CD4-positive, alpha-beta memory T cell (primary cell): ENCODE measurements at regions not wholly inside any gene's neighbourhood (a gene's known extent, or its start where the extent isn't known, plus 50 kb on each side); places are given as distances from the start of the nearest gene placed in this dataset.

ENCODE experiments used
- CTCF ChIA-PET: fragments of 350-600 bp; sonication (Branson Sonifier 250); formaldehyde crosslinking; loops from one replicate; lab custom pipeline; 2021; ENCODE audit warnings: inconsistent platforms; ENCODE audit not compliant: partially characterized antibody; lab: Charles Lee
- POLR2A ChIA-PET: fragments of 350-600 bp; sonication (Branson Sonifier 250); formaldehyde crosslinking; loops from one replicate; lab custom pipeline; 2021; ENCODE audit not compliant: partially characterized antibody; lab: Charles Lee
- DNase-seq, 5 donors: peaks; one replicate each; pipeline versions ENCODE4 v3.0.0 to v3.0.0-alpha.2; 2020 to 2022; ENCODE audit warnings: mixed read lengths in 1 of 5
- H3K27ac ChIP-seq: one replicate; pipeline ENCODE4 v1.7.0; 2013; ENCODE audit warnings: low read depth, low read length
- H3K27me3 ChIP-seq: 2 replicates; pipeline ENCODE4 v1.7.0; 2013; ENCODE audit warnings: mild to moderate bottlenecking, low read length, moderate library complexity; ENCODE audit not compliant: insufficient read depth
- H3K36me3 ChIP-seq: 2 replicates; pipeline ENCODE4 v1.7.0; 2013; ENCODE audit warnings: mild to moderate bottlenecking, low read length, moderate library complexity; ENCODE audit not compliant: insufficient read depth
- H3K4me1 ChIP-seq: 2 replicates; pipeline ENCODE4 v1.7.0; 2013; ENCODE audit warnings: mild to moderate bottlenecking, low read length, moderate library complexity; ENCODE audit not compliant: insufficient read depth
- H3K4me3 ChIP-seq, 2 donors: one replicate each; pipeline ENCODE4 v1.7.0; 2013; ENCODE audit warnings: low read length in 2 of 2, mild to moderate bottlenecking in 1 of 2
- H3K9me3 ChIP-seq, 2 donors: one replicate each; pipeline ENCODE4 v1.7.0; 2013; ENCODE audit warnings: low read length in 2 of 2, control low read depth in 1 of 2; ENCODE audit not compliant: control insufficient read depth in 1 of 2
- H3K27ac Mint-ChIP-seq, 7 donors: one replicate each; pipeline ENCODE4 v1.8.0; 2020 to 2021; ENCODE audit warnings: mixed read lengths in 7 of 7, mild to moderate bottlenecking in 6 of 7, inconsistent platforms in 3 of 7, moderate library complexity in 3 of 7
- H3K27me3 Mint-ChIP-seq, 2 donors: one replicate each; pipeline ENCODE4 v1.8.0; 2020 to 2021; ENCODE audit warnings: mixed read lengths in 2 of 2
- H3K36me3 Mint-ChIP-seq, 2 donors: one replicate each; pipeline ENCODE4 v1.8.0; 2020 to 2021; ENCODE audit warnings: mixed read lengths in 2 of 2, inconsistent platforms in 1 of 2, mild to moderate bottlenecking in 1 of 2
- H3K4me1 Mint-ChIP-seq, 4 donors: one replicate each; pipeline ENCODE4 v1.8.0; 2020 to 2021; ENCODE audit warnings: mixed read lengths in 4 of 4, mild to moderate bottlenecking in 1 of 4
- H3K4me3 Mint-ChIP-seq, 8 donors: one replicate each; pipeline ENCODE4 v1.8.0; 2020 to 2021; ENCODE audit warnings: mixed read lengths in 8 of 8, mild to moderate bottlenecking in 7 of 8, moderate library complexity in 6 of 8, inconsistent platforms in 3 of 8
- H3K9me3 Mint-ChIP-seq, 8 donors: one replicate each; pipeline ENCODE4 v1.8.0; 2020 to 2021; ENCODE audit warnings: mixed read lengths in 8 of 8, mild to moderate bottlenecking in 5 of 8, inconsistent platforms in 3 of 8, moderate library complexity in 1 of 8
- intact Hi-C: fragments of 100-400 bp; cut with micrococcal nuclease; formaldehyde crosslinking; loops from one replicate; pipeline ENCODE4 v1.15.1; 2023

DNA sequence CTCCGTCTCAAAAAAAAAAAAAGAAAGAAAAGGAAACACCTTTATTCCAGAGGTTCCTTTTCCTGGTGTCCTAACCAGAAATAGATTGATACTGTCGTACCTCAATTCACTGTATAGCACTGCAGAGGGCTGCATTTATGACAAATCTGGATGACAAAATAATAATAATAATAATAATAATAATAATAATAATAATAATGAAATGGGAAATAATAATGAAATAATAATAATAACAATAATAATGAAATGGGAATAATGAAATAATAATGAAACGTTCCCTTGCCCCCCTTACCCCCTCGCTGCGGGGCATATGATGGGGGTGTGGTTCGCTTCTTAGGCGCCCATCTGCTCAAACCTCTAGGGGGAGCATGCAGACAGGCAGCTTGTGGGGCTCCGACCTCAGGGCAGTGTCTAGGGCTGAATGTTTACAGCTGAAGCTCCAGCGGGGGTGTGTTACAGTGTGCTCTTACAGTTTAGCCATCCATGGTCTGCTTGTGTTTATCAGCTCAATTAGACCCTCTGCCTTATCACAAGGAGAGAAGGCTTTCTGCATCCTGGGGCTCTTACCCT lies 1088.3 kb upstream of the SEL1L start:
- no peak for DNase-seq
- Mint-ChIP-seq H3K27ac (no peak overlapping the region), H3K27me3 (no peaks in the 10 kb centered on the region), H3K4me1 (no peaks in the 10 kb centered on the region), H3K9me3 (peaks cover 3 to 20% (median 10%) of the 10 kb centered on the region in 8 donors), H3K4me3 (no peak overlapping the region), H3K36me3 (peaks cover 0 to 1% of the 10 kb centered on the region in 2 donors)
- Histone ChIP-seq H3K9me3 (peaks cover 0 to 3% of the 10 kb centered on the region in 2 donors), H3K36me3 (no peaks in the 10 kb centered on the region), H3K27me3 (no peaks in the 10 kb centered on the region), H3K4me1 (no peaks in the 10 kb centered on the region), H3K4me3 (no peak overlapping the region), H3K27ac (no peak overlapping the region)
- POLR2A ChIA-PET, result no interaction called here
- intact Hi-C loops, result no loop called here
- CTCF ChIA-PET, result no interaction called here

DNA sequence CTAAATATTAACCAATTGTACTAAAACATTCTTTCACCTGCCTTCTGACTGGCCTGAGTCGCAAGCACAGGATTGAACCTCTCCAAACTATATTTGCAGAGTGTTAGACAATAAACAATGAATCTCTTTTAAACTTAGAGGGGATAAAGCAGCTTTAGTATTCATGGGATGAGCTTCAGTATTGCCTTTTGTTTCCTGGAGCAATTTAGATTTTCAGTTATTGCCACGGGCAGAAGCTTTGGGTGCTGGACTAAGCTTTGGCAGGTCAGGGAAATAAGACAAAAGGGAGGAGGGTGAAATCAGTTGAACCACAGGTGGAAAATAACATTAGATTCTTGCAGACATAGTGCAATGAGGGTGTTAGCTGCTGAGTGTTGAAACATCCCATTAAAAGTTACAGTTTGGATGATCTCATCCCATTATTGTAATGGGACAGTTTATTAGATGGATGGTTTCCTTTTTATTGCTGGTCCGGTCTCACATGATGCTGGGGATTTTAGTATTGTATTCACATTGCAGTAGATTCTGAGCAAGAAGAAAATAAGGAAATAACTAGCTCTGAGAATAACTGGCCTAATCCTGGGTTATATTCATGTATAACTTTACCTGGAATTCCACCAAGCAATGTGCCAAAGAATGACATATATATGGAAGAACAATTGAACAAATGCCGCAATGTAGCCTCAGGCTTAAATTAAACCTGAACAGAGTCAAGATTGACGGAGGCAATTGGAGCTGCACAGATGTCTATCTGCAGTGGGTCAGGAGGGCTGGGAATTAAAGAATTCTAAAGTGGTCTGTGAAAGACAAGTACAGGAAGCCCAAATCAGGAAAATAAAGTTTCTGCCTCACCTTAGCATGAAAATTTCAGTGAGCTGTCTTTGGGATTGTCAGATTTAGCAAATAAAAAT lies 1092.8 kb upstream of the SEL1L start:
- no peaks in the 10 kb centered on the region for H3K36me3 ChIP-seq
- no peak overlapping the region for H3K27ac ChIP-seq
- intact Hi-C loops, result no loop called here
- H3K4me3 ChIP-seq, result no peak overlapping the region
- peaks cover 0 to 3% of the 10 kb centered on the region in 2 donors for H3K9me3 ChIP-seq
- CTCF ChIA-PET, result interaction anchor here (0.9 kb wide), 1 partner anchor 10 kb away, joined by 3 read pairs; no protein-coding TSS in a partner anchor
- no peaks in the 10 kb centered on the region for H3K4me1 Mint-ChIP-seq
- H3K27ac Mint-ChIP-seq, result no peak overlapping the region
- H3K27me3 ChIP-seq, result no peaks in the 10 kb centered on the region
- H3K9me3 Mint-ChIP-seq, result peaks cover 5 to 32% (median 20%) of the 10 kb centered on the region in 8 donors
- H3K36me3 Mint-ChIP-seq, result peaks cover 0 to 1% of the 10 kb centered on the region in 2 donors
- H3K4me1 ChIP-seq, result no peaks in the 10 kb centered on the region
- POLR2A ChIA-PET, result no interaction called here
- no peaks in the 10 kb centered on the region for H3K27me3 Mint-ChIP-seq
- no peak overlapping the region for H3K4me3 Mint-ChIP-seq
- no peak for DNase-seq

DNA sequence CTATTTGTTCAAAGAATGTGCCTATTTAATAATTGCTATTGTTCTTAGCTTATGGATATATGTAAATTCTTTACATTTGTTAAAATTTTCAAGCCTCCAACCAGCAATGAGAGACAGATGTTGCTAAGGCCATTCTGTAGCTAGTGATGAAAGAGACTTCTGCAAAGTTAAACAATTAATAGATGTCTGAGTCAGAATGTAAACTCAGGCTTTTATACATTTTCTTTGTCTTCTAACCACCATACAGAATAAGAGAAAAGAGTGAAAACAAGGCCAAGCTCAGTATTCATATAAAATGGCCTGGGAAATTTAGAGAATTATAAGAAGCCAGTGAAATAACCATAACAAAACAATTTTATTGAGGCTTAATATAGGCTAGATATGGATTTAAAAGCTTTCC lies 1102.3 kb upstream of the SEL1L start:
- POLR2A ChIA-PET, result no interaction called here
- no peaks in the 10 kb centered on the region for H3K9me3 ChIP-seq
- Mint-ChIP-seq H3K27me3 (no peaks in the 10 kb centered on the region), H3K9me3 (peaks cover 1 to 41% (median 15%) of the 10 kb centered on the region in 8 donors), H3K27ac (no peak overlapping the region), H3K36me3 (no peaks in the 10 kb centered on the region), H3K4me1 (no peaks in the 10 kb centered on the region), H3K4me3 (no peak overlapping the region)
- intact Hi-C loops, result no loop called here
- H3K27ac ChIP-seq, result no peak overlapping the region
- H3K4me1 ChIP-seq, result no peaks in the 10 kb centered on the region
- no peak overlapping the region for H3K4me3 ChIP-seq
- no peaks in the 10 kb centered on the region for H3K36me3 ChIP-seq
- no peaks in the 10 kb centered on the region for H3K27me3 ChIP-seq
- DNase-seq, result no peak
- CTCF ChIA-PET, result interaction anchor here (1.4 kb wide), 1 partner anchor 10 kb away, joined by 3 read pairs; no protein-coding TSS in a partner anchor

DNA sequence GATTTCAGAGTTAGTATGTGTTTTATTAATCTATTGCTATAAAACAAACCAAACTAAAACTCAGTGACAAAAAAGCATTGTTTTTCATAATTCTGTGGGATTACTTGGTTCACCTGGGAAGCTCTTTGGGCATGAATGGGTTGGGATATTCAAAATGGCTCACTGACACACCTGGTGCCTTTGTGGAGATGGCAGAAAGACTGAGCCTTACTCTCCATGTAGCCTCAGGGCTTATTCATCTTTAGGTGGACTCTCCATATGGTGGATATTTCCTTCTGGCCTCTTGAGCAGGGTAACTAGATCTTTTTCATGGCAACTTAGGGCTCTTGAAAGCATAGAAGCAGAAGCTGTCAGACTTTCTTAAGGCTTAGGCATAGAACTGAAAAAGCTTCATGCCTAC lies 1102.8 kb upstream of the SEL1L start:
- no peak overlapping the region for H3K4me3 ChIP-seq
- no peaks in the 10 kb centered on the region for H3K27me3 Mint-ChIP-seq
- no peak overlapping the region for H3K27ac Mint-ChIP-seq
- H3K4me3 Mint-ChIP-seq, result no peak overlapping the region
- H3K9me3 Mint-ChIP-seq, result peaks cover 0 to 36% (median 14%) of the 10 kb centered on the region in 8 donors
- ChIA-PET POLR2A (no interaction called here), CTCF (interaction anchor here (1.4 kb wide), 1 partner anchor 11 kb away, joined by 3 read pairs; no protein-coding TSS in a partner anchor)
- no peaks in the 10 kb centered on the region for H3K4me1 ChIP-seq
- no peaks in the 10 kb centered on the region for H3K36me3 Mint-ChIP-seq
- intact Hi-C loops, result no loop called here
- H3K4me1 Mint-ChIP-seq, result no peaks in the 10 kb centered on the region
- no peaks in the 10 kb centered on the region for H3K9me3 ChIP-seq
- H3K27ac ChIP-seq, result no peak overlapping the region
- no peak for DNase-seq
- no peaks in the 10 kb centered on the region for H3K36me3 ChIP-seq
- no peaks in the 10 kb centered on the region for H3K27me3 ChIP-seq

DNA sequence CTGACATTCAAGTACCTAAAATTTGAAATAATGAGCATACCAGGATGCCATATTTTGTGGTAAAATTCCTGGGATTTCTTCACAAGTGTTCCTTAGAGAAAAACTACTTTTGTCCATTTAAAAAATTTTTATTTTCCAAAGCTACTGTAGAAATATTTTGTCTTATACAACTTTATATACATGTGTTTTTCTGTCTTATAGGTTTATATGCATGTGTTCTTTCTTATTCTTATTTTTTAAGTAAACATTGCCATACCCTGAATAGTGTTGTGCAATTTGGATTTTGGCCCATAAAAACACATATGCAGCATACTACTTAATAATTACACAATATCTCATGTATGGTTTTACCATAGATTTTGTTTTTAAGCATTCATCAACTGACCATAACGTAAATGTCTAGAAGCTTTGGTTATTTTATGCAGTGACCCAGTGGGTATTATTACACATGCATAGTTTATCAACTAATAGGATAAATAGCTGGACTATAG lies 1107.4 kb upstream of the SEL1L start:
- Mint-ChIP-seq H3K4me1 (no peaks in the 10 kb centered on the region), H3K36me3 (no peaks in the 10 kb centered on the region), H3K27ac (no peak overlapping the region), H3K27me3 (no peaks in the 10 kb centered on the region), H3K9me3 (peaks cover 0 to 22% (median 8%) of the 10 kb centered on the region in 8 donors), H3K4me3 (no peak overlapping the region)
- Histone ChIP-seq H3K4me1 (no peaks in the 10 kb centered on the region), H3K9me3 (no peaks in the 10 kb centered on the region), H3K27ac (no peak overlapping the region), H3K27me3 (no peaks in the 10 kb centered on the region), H3K4me3 (no peak overlapping the region), H3K36me3 (no peaks in the 10 kb centered on the region)
- DNase-seq, result no peak
- intact Hi-C loops, result no loop called here
- ChIA-PET CTCF (no interaction called here), POLR2A (no interaction called here)

DNA sequence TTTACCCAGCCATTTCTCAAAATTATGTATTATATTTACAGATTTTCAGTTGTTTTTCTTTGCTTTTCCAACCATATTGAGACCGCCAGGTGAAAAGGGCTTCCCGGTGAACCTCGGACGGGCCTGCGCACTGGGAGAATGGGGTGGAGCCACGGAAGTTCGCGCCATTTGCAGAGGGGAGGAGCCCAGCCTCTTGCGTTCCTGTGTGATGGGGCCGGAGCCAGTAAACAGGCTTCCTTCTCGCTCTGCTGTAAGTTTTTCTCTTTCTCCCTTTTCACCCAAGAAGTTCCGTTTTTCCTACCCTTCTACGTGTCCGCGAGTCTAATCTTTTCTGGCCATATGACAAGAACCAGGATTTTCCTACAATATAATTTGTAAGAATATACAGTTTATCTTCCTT lies 1108.8 kb upstream of the SEL1L start:
- no peak for DNase-seq
- Histone ChIP-seq H3K4me1 (no peaks in the 10 kb centered on the region), H3K9me3 (no peaks in the 10 kb centered on the region), H3K4me3 (no peak overlapping the region), H3K27ac (no peak overlapping the region), H3K36me3 (no peaks in the 10 kb centered on the region), H3K27me3 (no peaks in the 10 kb centered on the region)
- peak overlapping the region in 5 of 8 donors; percentile 23 to 75 (median 50) for H3K4me3 Mint-ChIP-seq
- H3K27ac Mint-ChIP-seq, result peak overlapping the region in 1 of 7 donors; percentile 34
- H3K4me1 Mint-ChIP-seq, result no peaks in the 10 kb centered on the region
- peaks cover 0 to 17% (median 8%) of the 10 kb centered on the region in 8 donors for H3K9me3 Mint-ChIP-seq
- ChIA-PET CTCF (no interaction called here), POLR2A (no interaction called here)
- intact Hi-C loops, result no loop called here
- no peaks in the 10 kb centered on the region for H3K36me3 Mint-ChIP-seq
- no peaks in the 10 kb centered on the region for H3K27me3 Mint-ChIP-seq

DNA sequence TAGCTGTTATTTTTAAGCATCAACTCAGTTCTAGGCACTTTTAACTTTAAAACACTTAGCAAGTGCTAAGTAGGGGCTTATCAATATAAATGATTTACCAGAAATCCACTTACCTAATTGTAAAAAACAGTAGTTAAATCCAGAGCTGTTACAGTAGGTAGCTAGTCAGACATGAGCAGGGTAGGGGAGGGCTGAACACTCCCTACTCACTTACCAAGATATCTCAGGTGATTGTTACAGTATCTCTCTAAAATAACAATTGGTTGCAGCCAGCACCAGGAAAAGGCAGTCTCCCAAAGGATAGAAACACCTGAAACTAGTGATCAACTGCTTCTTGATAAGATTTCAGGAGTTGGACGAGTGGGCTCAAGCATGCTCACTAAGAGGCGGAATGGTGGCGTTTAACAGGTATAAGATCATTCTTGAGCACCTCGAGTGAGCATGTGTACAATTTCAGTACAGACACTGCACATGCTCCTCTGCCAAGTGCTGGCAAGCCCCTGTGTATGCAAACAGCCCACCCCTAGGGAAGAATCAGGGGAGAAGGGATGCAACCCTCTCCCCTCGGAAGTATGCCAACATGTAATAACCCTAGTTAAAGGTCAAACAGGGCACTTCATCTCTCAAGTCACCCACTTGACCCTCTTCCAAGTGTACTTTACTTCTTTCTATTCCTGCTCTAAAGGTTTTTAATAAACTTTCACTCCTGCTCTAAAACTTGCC lies 1113.6 kb upstream of the SEL1L start:
- intact Hi-C loops, result no loop called here
- no peak overlapping the region for H3K4me3 ChIP-seq
- ChIA-PET POLR2A (no interaction called here), CTCF (no interaction called here)
- H3K4me1 ChIP-seq, result no peaks in the 10 kb centered on the region
- Mint-ChIP-seq H3K4me1 (no peaks in the 10 kb centered on the region), H3K27me3 (no peaks in the 10 kb centered on the region), H3K36me3 (no peaks in the 10 kb centered on the region), H3K4me3 (no peak overlapping the region), H3K27ac (no peak overlapping the region), H3K9me3 (peaks cover 0 to 19% (median 12%) of the 10 kb centered on the region in 8 donors)
- H3K27ac ChIP-seq, result no peak overlapping the region
- DNase-seq, result no peak
- no peaks in the 10 kb centered on the region for H3K36me3 ChIP-seq
- H3K27me3 ChIP-seq, result no peaks in the 10 kb centered on the region
- H3K9me3 ChIP-seq, result no peaks in the 10 kb centered on the region
